Stimulated activated CD8-positive, alpha-beta memory T cell treated with anti-CD3 and anti-CD28 coated beads, Interleukin-4, amount 100 ng/mL, for 48 hours (primary cell): ENCODE measurements at regions not wholly inside any gene's neighbourhood (a gene's known extent, or its start where the extent isn't known, plus 50 kb on each side); places are given as distances from the start of the nearest gene placed in this dataset.
"Not testable (repeated sequence)": the region's sequence is repeated elsewhere in the genome, so short reads cannot be mapped to it uniquely, and the experiment has no call there.

Source experiments
- DNase-seq: peaks from one replicate; pipeline ENCODE4 v3.0.0-alpha.2; 2020

- no peak for DNase-seq
These were observed 692.3 kb downstream of the RNF144A start for GRCh38 chr2:7609556-7609955.

- no peak for DNase-seq
These were observed 692.8 kb downstream of the RNF144A start for GRCh38 chr2:7609974-7610373.

GRCh38 chr2:7611750-7612149 lies 694.5 kb downstream of the RNF144A start:
- DNase-seq = no peak

GRCh38 chr2:7612969-7613368 lies 695.8 kb downstream of the RNF144A start:
- DNase-seq = no peak

- no peak for DNase-seq
These were observed 696.6 kb downstream of the RNF144A start for GRCh38 chr2:7613831-7614230.

GRCh38 chr2:7618031-7618430 lies 700.8 kb downstream of the RNF144A start:
- no peak for DNase-seq

- DNase-seq = no peak
These were observed 702.2 kb downstream of the RNF144A start for GRCh38 chr2:7619203-7619970.

GRCh38 chr2:7620255-7620654 lies 703.0 kb downstream of the RNF144A start:
- DNase-seq = no peak

- no peak for DNase-seq
These were observed 704.0 kb downstream of the RNF144A start for GRCh38 chr2:7621018-7621814.

GRCh38 chr2:7625392-7626138 lies 708.4 kb downstream of the RNF144A start:
- no peak for DNase-seq

GRCh38 chr2:7626139-7626537 lies 708.9 kb downstream of the RNF144A start:
- no peak for DNase-seq

GRCh38 chr2:7627583-7627982 lies 710.4 kb downstream of the RNF144A start:
- no peak for DNase-seq

GRCh38 chr2:7632420-7632819 lies 715.2 kb downstream of the RNF144A start:
- DNase-seq = no peak

- DNase-seq = no peak
These were observed 716.4 kb downstream of the RNF144A start for GRCh38 chr2:7633566-7634153.

GRCh38 chr2:7634409-7634808 lies 717.2 kb downstream of the RNF144A start:
- no peak for DNase-seq

- no peak for DNase-seq
These were observed 722.3 kb downstream of the RNF144A start for GRCh38 chr2:7639476-7639875.

- not testable (repeated sequence) for DNase-seq
These were observed 724.1 kb downstream of the RNF144A start for GRCh38 chr2:7641272-7641671.

GRCh38 chr2:7646024-7646423 lies 728.8 kb downstream of the RNF144A start:
- no peak for DNase-seq

- no peak for DNase-seq
These were observed 729.4 kb downstream of the RNF144A start for GRCh38 chr2:7646661-7647060.

GRCh38 chr2:7648221-7648795 lies 731.1 kb downstream of the RNF144A start:
- DNase-seq = no peak

- no peak for DNase-seq
These were observed 732.4 kb downstream of the RNF144A start for GRCh38 chr2:7649461-7650228.

GRCh38 chr2:7653617-7654016 lies 736.4 kb downstream of the RNF144A start:
- DNase-seq = no peak
